ENCODE measurements at regions not wholly inside any gene's neighbourhood (a gene's known extent, or its start where the extent isn't known, plus 50 kb on each side); places are given as distances from the start of the nearest gene placed in this dataset.
"Not testable (repeated sequence)": the region's sequence is repeated elsewhere in the genome, so short reads cannot be mapped to it uniquely, and the experiment has no call there.

- no peak for DNase-seq (ENCODE audit: low read depth in 2 of 2)
These were observed 167.4 kb upstream of the LDB2 start for GRCh38 chr4:17065821-17066220.

GRCh38 chr4:17064959-17065358 is 166.5 kb upstream of the LDB2 start:
- no peak for DNase-seq (ENCODE audit: low read depth in 2 of 2)

- no peak for DNase-seq (ENCODE audit: low read depth in 2 of 2)
These were observed 165.4 kb upstream of the LDB2 start for GRCh38 chr4:17063888-17064287.

GRCh38 chr4:17060230-17060629 is 161.8 kb upstream of the LDB2 start:
- no peak for DNase-seq (ENCODE audit: low read depth in 2 of 2)

GRCh38 chr4:17058916-17059741 is 160.7 kb upstream of the LDB2 start:
- no peak for DNase-seq (ENCODE audit: low read depth in 2 of 2)

- no peak for DNase-seq (ENCODE audit: low read depth in 2 of 2)
These were observed 160.1 kb upstream of the LDB2 start for GRCh38 chr4:17058536-17058915.

- no peak for DNase-seq (ENCODE audit: low read depth in 2 of 2)
These were observed 158.6 kb upstream of the LDB2 start for GRCh38 chr4:17057035-17057434.

- no peak for DNase-seq (ENCODE audit: low read depth in 2 of 2)
These were observed 157.3 kb upstream of the LDB2 start for GRCh38 chr4:17055788-17056187.

- DNase-seq (ENCODE audit: low read depth in 2 of 2) = no peak
These were observed 147.4 kb upstream of the LDB2 start for GRCh38 chr4:17045866-17046265.

- no peak for DNase-seq (ENCODE audit: low read depth in 2 of 2)
These were observed 140.2 kb upstream of the LDB2 start for GRCh38 chr4:17038510-17039176.

GRCh38 chr4:17033768-17034181 is 135.3 kb upstream of the LDB2 start:
- DNase-seq (ENCODE audit: low read depth in 2 of 2) = no peak

GRCh38 chr4:17033025-17033767 is 134.8 kb upstream of the LDB2 start:
- DNase-seq (ENCODE audit: low read depth in 2 of 2) = no peak

- DNase-seq (ENCODE audit: low read depth in 2 of 2) = no peak
These were observed 132.1 kb upstream of the LDB2 start for GRCh38 chr4:17030543-17030942.

GRCh38 chr4:17029964-17030363 is 131.5 kb upstream of the LDB2 start:
- no peak for DNase-seq (ENCODE audit: low read depth in 2 of 2)

GRCh38 chr4:17029432-17029831 is 131.0 kb upstream of the LDB2 start:
- no peak for DNase-seq (ENCODE audit: low read depth in 2 of 2)

GRCh38 chr4:17027495-17027894 is 129.1 kb upstream of the LDB2 start:
- DNase-seq (ENCODE audit: low read depth in 2 of 2) = no peak

GRCh38 chr4:17024425-17024824 is 126.0 kb upstream of the LDB2 start:
- no peak for DNase-seq (ENCODE audit: low read depth in 2 of 2)

- DNase-seq (ENCODE audit: low read depth in 2 of 2) = no peak
These were observed 122.5 kb upstream of the LDB2 start for GRCh38 chr4:17020901-17021300.

- DNase-seq (ENCODE audit: low read depth in 2 of 2) = no peak
These were observed 122.0 kb upstream of the LDB2 start for GRCh38 chr4:17020451-17020850.

GRCh38 chr4:17018621-17019020 is 120.2 kb upstream of the LDB2 start:
- not testable (repeated sequence) for DNase-seq (ENCODE audit: low read depth in 2 of 2)

- no peak for DNase-seq (ENCODE audit: low read depth in 2 of 2)
These were observed 119.6 kb upstream of the LDB2 start for GRCh38 chr4:17018013-17018412.

GRCh38 chr4:17013382-17014006 is 115.0 kb upstream of the LDB2 start:
- no peak for DNase-seq (ENCODE audit: low read depth in 2 of 2)
